ENCODE measurements at regions not wholly inside any gene's neighbourhood (a gene's known extent, or its start where the extent isn't known, plus 50 kb on each side); places are given as distances from the start of the nearest gene placed in this dataset.

DNA sequence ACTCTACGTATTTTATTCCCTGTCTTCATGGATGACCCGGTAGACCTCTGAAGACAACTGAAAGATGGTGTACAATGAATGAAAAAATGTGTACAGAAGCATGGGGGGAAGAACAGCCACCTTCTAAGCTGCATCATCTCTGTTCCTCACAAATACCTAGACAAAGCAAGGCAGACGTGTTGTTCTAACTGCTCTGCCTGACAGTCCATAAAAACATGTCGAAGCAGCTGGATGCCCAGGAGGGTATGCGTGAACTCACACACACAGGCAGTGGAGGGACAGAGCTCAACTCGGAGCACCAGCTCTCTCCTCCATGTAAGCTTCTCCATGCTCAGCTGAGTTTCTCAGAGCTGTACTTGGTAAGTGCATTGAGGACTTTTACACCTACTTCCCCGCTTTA is 327.4 kb downstream of the CTTN start:
- TF ChIP-seq, protein P1, sequence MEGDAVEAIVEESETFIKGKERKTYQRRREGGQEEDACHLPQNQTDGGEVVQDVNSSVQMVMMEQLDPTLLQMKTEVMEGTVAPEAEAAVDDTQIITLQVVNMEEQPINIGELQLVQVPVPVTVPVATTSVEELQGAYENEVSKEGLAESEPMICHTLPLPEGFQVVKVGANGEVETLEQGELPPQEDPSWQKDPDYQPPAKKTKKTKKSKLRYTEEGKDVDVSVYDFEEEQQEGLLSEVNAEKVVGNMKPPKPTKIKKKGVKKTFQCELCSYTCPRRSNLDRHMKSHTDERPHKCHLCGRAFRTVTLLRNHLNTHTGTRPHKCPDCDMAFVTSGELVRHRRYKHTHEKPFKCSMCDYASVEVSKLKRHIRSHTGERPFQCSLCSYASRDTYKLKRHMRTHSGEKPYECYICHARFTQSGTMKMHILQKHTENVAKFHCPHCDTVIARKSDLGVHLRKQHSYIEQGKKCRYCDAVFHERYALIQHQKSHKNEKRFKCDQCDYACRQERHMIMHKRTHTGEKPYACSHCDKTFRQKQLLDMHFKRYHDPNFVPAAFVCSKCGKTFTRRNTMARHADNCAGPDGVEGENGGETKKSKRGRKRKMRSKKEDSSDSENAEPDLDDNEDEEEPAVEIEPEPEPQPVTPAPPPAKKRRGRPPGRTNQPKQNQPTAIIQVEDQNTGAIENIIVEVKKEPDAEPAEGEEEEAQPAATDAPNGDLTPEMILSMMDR (IDR thresholded peaks at IDR 0.05; ENCODE audit: borderline replicate concordance, insufficient read depth, low read depth, low read length), result no peak
- no peak overlapping the region for H3K4me3 ChIP-seq (ENCODE audit: low read depth, low read length)

DNA sequence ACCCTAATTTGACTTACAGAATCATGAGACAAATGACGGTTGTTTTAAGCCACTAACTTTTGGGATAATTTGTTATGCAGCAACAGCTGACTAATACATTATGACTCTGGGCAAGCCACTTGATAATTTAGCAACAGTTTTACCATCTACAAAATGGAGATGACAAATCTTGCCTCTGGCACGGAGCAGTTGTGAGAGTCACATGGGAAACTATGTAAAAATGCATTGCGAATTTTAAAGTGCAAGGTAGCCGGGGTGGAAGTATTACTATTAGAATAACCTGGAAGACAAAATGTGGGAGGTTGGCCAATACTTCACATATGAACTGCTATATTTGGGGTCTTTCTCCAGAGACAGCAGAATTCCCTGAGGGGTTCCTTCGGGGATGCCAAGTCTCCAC is 328.7 kb downstream of the CTTN start:
- H3K4me3 ChIP-seq (ENCODE audit: low read depth, low read length), result no peak overlapping the region
- TF ChIP-seq, protein P1 (IDR thresholded peaks at IDR 0.05; ENCODE audit: borderline replicate concordance, insufficient read depth, low read depth, low read length), result no peak

DNA sequence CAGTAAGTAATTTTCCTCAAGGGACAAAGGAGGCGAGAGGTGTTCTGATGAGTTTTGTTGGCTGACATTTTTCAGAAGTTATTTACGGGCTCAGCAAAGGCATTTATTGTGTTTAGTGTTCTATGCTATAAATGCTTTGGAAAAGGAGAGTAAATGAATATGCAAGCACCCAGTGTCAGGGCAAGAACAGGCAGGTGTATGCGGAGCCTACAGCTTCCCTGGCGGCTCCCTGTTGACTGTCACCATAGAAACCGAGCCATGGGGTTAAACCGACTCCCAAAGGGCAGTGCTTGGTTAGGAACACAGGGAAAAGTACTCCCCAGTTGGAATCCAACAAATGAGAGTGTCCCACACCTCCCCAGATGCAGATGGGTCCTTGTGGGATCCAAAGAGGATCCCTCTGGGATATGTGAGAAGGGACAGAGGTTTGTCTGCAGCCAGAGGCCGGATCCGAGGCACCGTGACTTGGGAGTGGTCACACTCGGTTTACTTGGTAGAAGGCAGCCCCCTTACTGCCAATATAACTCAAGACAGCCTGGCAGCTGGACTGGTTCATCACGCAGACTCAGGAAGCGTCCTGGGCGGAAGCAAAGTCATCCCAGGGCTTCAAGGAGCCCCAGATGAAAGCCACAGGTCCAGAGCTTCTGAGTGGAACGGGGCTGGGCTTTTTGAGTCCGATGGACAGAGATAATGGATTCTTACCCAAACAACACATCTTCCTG is 329.7 kb downstream of the CTTN start:
- H3K4me3 ChIP-seq (ENCODE audit: low read depth, low read length), result no peak overlapping the region
- TF ChIP-seq, protein P1 (IDR thresholded peaks at IDR 0.05; ENCODE audit: borderline replicate concordance, insufficient read depth, low read depth, low read length), result no peak

DNA sequence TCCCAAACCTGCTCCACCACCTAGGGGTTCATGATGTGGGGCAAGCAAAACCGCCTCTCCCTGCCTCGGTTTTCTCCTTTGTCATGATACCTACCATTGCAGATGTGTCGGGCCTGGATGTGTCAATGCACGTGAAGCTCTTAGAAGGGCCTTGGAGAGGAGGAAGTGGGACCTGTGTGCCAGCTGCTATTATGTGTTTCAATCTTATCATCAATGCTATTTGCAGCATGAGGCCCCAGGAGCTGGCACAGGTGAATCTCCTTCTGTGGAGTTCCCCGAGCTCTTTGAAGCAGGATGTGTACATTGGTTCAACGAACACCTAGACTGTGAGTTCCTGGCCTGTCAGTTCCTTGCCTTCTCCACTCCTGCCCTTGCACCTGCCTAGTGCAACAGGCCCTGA is 331.6 kb downstream of the CTTN start:
- no peak overlapping the region for H3K4me3 ChIP-seq (ENCODE audit: low read depth, low read length)
- TF ChIP-seq, protein P1 (IDR thresholded peaks at IDR 0.05; ENCODE audit: borderline replicate concordance, insufficient read depth, low read depth, low read length), result no peak

DNA sequence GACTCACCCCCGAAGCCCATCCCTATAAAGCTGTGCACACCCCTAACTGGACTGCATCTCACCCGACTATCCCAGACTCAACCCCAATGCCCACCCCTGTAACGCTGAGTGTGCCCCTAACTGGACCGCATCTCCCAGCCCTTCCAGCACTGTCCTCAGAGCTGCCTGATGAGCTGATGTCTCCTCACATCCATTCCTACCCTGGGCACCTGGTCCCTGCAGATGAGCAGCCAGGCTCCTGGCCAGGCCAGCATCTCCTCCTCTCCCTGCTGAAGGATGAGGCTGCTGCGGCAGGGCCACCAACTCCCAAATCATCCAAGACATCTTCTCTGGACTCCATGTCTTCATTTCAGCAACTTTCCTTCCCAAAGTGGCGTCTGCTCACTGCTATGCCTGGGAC is 332.1 kb downstream of the CTTN start:
- TF ChIP-seq, protein P1 (IDR thresholded peaks at IDR 0.05; ENCODE audit: borderline replicate concordance, insufficient read depth, low read depth, low read length), result no peak
- no peak overlapping the region for H3K4me3 ChIP-seq (ENCODE audit: low read depth, low read length)

DNA sequence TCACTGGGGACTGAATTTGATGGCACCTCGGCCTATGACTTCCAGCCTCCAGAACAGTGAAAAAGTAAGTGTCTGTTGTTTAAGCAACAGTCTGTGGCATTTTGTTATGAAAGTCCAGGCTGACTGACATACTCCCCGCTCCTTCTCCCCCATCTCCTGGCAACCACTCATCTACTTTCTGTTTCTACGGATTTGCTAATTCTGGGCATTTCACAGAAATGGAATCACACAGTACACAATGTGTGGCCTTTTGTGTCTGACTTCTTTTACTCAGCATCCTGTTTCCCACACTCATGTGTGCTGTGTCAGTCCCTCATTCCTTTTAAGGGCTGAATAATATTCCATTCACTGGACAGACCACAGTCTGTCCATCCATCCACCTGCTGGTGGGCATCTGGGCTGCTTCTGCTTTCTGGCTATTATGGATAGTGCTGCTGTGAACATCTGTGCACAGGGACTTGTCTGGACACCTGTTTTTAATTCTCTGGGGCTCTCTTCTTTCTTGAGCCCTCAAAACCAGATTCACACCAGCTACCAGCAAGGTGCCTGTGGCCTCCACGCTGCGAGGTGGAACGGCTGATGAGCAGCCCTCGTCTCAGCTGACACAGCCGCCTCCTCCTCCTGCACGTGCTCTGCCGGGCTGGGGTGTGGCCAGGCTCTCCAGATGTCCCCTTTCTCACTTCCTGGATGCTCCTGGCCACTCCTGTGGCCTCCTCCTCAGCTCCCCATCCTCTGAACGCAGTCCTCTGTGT is 333.1 kb downstream of the CTTN start:
- TF ChIP-seq, protein P1 (IDR thresholded peaks at IDR 0.05; ENCODE audit: borderline replicate concordance, insufficient read depth, low read depth, low read length), result no peak
- no peak overlapping the region for H3K4me3 ChIP-seq (ENCODE audit: low read depth, low read length)
